Stimulated activated naive CD8-positive, alpha-beta T cell treated with anti-CD3 and anti-CD28 coated beads, Interleukin-15, Interleukin-2, amounts not matched to agents 100 U/mL and 50 U/mL, for 24 hours (primary cell): ENCODE measurements at regions not wholly inside any gene's neighbourhood (a gene's known extent, or its start where the extent isn't known, plus 50 kb on each side); places are given as distances from the start of the nearest gene placed in this dataset.
A peak's percentile ranks its signal among the peaks of the same experiment; 100 is the strongest.
"Not testable (repeated sequence)": the region's sequence is repeated elsewhere in the genome, so short reads cannot be mapped to it uniquely, and the experiment has no call there.

ENCODE experiments used
- ATAC-seq: fragments of 150-1000 bp; cut with Tn5 transposase; one replicate; pipeline ENCODE4 v1.10.0; 2021
- DNase-seq: peaks from one replicate; pipeline ENCODE4 v3.0.0; 2021

DNA sequence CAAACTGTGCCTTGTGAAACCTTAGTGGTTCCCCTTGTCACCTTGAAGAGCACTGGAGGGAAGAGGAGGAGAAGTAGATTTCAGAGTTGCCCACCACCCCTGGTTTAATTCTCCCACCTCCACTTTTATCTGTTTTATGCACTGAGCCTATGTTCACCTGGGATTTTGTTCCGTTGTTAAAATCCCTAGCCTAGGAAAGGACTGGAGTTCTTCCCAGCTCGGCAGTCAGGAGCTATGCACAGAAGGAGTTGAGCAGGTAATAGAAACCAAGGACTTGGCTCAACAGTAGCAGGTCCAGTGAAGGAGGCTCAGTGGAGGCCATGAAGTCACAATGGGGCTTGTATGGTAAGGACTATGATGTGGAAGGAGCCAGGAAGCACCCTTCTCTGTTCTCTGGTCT is 182.4 kb upstream of the ADRA1D start:
- no peak for ATAC-seq
- DNase-seq: no peak

DNA sequence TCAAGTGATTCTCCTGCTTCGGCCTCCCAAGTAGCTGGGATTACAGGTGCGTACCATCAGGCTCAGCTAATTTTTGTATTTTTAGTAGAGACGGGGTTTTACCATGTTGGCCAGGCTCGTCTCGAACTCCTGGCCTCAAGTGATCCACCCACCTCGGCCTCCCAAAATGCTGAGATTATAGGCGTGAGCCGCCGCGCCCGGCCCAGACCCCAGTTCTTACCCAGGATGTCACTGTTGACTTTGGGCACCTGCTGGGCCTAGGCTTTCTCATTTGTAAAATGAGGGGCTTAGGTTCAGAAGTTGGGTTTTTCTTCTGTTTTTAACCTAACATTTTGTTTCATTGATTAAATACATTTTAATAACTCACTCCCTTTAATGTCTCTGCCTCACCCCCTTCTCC is 181.7 kb upstream of the ADRA1D start:
- not testable (repeated sequence) for DNase-seq, ATAC-seq

DNA sequence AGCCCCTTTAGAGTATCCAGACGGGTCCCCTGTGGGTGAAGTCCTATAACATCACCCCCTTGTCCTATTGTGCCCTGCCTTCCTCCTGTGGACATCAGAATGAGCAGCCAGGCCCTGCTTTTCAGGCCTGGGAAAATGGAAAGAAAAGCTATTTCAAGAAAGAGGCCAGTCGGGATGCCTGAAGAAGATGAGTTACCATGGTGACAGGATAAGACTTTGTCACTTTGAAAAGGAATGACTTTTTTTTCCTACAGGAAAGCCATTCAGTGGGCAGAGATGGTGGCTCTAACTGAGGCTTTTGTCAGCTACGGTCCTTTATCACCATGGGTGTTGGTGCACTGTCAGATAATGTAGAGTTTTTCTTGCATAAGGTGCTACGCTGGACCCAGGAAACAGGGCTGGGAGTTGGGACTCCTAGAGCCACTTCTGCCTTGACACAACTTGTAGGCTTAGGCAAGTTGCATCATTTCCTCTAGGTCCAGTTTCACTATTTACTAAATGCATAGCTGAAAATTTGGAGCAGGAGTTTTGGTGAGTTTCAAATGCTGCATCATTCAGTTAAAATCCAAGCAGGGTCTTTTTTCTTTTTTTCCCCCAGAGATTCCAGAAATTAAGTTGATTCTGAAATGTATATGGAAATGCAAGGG is 179.0 kb upstream of the ADRA1D start:
- ATAC-seq (no peak), DNase-seq (no peak)

DNA sequence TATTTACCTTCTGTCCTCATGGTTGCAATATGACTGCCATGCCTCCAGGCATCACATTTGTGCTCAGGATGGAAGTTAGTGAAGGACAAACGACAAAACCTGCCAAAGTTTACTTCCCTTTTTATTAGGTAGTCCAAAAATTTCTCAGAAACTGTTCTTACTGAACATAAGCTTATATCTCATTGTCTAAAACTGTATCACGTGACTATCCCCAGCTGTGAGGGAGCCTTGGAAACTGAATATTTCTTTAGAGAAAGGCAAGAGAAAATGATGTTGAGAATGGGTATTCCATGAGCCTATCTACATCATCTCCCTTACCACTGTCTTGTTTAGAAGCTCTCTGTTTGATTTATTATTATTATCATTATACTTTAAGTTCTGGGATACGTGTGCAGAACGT is 169.1 kb upstream of the ADRA1D start:
- ATAC-seq (no peak), DNase-seq (no peak)

DNA sequence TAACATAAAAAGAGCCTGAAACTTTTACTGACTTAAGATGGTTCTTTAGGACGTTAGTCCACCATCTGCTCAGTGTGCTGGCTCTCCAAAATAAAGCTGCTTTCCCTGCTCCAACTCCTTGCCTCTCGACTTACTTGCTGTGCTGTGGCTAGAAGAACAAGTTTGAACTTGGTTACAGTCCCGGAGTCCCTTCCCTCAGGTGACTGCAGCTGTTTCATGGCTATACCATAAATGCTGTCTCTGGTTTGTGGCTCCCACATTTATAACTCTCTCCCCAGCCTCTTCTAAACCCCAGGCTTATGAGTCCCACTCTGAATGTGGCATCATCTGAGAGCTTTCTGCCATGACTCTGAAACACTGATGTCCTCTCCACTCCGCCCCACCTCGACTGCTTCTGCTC is 166.2 kb upstream of the ADRA1D start:
- DNase-seq: no peak
- no peak for ATAC-seq

DNA sequence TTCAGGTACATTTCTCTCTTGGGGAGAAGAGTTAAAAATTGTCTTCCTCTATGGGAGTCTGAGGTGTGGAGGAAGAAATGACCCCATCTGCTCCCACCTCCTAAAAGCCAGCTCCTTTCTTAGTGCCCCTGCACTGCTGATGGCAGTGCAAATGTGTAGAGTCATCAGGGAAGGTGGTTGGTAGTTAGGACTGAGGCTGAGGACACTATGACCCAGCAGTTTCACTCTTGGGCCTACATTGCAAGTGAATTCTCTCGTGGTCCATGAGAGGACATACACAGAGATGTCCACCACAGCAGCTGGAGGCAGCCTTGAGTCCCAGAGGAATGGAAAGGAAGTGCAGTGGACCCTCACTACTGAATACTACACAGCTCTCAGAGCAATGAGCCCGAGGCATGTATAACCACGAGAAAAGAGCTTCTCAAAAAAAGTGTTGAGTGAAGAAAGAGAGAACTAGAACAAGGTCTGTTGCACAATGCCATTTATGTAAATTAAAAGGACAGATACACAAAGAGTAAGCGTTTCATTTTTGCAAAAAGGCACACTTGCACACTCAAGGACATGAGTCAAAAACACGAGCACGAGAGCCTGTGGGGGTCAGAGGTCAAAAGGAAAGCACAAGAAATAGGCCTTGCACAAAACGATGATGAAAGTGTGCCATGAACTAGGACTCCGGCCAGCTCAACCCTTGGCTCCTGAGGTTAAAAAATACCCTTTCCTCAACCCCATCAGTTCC is 164.4 kb upstream of the ADRA1D start:
- ATAC-seq (no peak), DNase-seq (no peak)

DNA sequence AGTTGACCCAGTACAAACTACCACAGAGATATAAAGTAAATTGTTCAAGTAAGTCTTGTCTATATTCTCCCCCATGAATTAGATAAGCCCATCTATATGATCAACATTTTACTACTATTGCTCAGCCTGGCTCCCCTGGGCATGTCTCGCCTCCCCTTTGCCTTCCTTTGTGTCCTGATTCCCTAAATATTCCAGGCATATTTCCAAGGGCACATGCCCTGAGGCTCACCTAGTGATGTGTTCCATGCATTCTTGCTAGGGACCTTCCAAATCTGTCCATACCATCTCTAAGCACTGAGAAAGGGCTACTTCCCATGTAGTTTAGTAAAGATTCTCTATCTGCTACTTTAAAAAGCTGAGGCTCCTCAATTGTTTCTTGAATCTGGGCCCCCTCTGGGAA is 163.1 kb upstream of the ADRA1D start:
- DNase-seq (no peak), ATAC-seq (no peak)

DNA sequence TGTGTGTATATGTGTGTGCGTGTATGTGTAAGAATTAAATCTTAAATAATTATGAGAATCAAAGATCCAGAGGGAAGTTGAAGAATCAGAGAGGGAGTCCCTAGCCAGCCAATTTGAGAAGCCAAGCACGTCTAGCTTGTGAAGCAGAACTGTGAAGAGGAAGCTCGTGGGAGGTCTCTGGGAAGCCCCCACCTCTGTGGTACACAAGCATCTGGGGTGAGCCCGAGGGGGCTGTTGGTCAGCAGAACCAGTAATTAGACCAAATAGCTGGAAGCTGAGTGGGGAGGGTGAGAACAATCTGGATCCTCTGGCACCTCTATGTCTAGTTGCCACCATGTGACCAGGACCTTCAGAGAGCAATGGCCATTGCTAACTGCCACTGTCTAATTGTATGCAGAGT is 162.7 kb upstream of the ADRA1D start:
- DNase-seq (no peak), ATAC-seq (no peak)

DNA sequence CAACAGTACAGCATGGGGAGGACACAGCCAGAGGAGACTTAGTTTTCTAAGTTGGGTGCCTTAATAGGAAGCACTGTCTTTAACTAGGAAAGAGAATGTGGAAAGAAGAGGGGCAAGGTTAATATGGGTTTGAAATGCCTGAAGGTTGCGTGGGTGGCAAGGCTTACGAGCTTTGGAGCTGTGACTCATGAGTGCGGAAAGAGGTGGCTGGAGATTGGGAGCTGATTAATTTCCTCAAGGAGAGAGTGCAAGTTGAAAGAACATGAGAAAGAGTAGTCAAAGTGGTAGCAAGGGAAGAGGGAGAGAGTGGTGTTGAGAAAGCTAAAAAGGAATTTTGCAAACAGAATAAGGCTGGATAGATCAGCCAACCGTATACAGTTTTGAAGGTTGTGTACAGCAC is 157.5 kb upstream of the ADRA1D start:
- DNase-seq (no peak), ATAC-seq (no peak)

DNA sequence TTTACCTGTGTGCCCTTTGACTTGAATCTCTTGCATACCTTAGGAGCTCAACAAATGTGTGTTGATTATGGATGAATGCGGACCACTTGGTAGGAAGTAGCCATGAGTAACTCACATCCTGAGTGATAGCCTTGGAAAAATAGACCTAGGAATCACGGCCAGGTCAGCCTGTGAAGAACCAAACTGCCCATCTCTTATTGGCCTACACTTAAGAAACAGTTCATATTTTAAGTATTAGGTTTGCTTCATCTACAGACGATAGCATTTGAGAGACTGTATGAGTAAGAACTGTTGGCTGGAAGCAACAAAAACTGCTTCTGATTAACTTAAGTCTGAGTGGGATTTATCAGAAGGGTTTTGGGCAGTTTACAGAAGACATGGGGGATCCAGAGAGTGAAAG is 152.5 kb upstream of the ADRA1D start:
- ATAC-seq (no peak), DNase-seq (no peak)

DNA sequence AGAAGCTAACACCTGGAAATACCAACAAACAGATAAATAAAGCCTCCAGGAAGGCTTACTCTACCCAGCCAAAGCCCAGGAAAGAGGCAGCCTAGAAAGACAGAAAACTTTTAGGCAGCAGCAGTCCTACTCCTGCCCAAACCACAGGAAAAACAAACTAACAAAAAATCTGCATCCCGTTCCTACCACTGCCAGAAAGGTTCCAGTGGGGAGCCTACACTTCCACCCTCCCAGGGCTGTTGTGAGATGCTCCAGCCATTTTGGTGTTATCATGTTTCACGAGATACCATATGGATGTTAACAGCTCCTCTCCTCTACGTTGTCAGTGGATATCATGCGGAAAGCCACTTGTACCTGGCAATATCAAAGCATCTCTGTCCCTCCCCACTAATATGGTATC is 135.9 kb upstream of the ADRA1D start:
- no peak for DNase-seq
- ATAC-seq: no peak

DNA sequence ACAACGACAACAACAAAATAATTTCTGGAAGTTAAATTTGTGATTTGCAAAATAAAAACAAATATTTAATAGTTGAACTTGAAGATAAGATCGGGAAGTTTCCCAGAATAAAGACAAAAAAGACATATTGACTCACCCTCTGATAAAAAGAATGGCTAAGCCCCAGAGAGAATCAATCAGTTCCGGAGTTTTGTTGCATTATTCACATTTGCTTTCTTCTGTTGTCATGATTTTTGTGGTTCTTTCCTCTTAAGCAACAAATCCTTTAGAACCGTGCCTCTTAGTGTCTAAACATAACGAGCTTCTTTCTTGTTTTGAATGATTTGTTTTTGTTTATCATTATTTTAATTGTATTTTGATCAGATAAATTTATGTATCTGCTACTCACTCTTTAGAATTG is 134.9 kb upstream of the ADRA1D start:
- ATAC-seq: no peak
- DNase-seq: no peak

DNA sequence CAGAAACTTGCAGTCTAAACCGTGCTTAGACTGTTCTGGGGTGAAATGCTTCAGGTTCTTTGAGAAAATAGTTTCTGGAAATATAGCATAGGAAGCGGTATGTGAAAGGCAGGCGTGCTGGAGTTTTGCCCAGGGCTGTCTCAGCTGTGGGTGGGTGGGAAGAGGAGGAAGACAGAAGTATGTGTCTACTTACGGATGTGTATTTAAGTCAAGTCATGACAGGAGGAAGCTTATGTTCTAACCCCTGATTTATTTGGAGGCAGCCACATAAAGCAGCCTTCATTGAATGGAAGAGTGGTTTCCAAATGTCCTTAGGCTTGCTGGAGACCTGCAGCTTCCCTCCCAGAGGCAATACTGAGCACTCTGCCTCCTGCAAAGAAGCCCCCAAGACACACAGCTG is 126.8 kb upstream of the ADRA1D start:
- DNase-seq (no peak), ATAC-seq (no peak)

DNA sequence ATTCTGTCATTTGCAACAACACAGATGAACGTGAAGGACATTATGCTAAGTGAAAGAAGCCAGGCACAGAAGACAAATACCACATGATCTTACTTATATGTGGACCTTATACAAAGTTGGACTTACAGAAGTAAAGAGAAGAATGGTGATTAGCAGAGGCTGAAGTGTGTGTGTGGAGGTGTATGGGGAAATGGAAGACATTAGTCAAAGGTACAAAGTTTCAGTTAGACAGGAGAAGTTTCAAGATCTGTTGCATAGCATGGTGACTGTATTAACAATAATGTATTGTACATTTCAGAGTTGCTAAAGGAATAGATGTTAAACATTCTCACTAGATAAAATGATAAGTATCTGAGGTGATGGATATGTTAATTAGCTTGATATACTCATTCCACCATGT is 124.4 kb upstream of the ADRA1D start:
- ATAC-seq: peak; percentile 52
- DNase-seq: no peak

DNA sequence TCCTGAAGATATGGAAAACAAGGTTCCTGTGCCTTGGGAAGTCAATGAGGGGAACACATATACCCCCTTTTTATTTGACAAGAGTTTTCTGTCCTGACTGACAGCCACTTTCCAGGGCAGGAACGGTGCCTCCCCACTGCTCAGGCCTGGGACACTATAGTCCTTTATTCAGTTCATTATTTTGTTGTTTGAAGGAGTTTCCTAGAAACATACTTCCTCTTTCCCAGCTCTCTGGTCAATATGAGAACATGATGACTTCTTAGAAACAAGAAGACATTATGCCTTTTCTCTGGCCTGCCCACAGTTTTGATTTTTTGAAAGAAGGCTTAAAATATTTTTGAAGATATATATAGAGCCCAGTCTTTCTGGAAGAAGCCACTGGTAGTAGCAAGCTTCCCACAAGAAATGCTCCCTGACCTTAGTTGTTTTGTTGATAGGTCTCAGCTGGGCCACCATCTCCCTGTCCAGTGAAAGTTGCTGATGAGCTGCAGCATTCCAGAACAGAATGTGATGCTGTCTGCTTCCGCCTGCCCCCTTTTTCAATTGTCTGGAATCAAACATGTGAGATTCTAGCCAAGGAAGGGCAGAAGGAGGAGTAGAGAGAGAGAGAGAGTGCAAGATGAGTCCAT is 122.7 kb upstream of the ADRA1D start:
- ATAC-seq: no peak
- DNase-seq: no peak

DNA sequence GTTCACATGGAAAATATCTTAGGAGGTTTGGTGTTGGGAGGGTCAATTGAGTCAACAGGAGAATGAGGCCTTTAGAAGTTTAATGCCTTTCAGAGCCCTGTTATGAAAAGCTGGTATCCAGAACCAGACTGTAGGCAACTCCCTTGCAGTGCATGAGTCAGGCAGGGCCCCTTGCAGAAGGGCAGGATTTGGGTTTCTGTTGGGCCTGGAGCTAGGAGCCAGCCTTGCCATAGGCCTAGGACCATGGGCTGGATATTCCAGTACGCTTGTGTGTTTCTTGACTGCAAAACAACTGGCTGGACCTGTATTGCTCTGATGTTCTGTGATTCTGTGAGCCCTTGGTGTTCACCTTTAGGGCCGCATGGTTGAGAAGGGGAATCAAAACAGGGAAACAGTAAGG is 121.8 kb upstream of the ADRA1D start:
- no peak for ATAC-seq
- DNase-seq: no peak

DNA sequence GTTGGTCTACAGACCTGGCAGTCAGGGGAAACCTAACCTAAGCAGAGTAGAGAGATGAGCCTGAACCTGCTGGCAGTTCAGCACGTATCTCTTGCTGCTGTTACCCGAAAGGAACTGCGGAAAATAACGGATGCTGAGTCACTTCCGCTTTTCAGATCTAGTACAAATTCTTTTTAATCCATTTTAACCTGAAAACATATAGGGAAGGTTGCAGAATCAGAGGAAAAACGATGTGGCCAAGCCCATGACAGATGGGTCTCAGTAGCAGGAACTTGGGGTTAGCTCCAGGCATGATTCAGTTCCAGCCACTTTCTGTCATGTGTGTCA is 120.7 kb upstream of the ADRA1D start:
- peak; percentile 59 for DNase-seq
- peak; percentile 80 for ATAC-seq

DNA sequence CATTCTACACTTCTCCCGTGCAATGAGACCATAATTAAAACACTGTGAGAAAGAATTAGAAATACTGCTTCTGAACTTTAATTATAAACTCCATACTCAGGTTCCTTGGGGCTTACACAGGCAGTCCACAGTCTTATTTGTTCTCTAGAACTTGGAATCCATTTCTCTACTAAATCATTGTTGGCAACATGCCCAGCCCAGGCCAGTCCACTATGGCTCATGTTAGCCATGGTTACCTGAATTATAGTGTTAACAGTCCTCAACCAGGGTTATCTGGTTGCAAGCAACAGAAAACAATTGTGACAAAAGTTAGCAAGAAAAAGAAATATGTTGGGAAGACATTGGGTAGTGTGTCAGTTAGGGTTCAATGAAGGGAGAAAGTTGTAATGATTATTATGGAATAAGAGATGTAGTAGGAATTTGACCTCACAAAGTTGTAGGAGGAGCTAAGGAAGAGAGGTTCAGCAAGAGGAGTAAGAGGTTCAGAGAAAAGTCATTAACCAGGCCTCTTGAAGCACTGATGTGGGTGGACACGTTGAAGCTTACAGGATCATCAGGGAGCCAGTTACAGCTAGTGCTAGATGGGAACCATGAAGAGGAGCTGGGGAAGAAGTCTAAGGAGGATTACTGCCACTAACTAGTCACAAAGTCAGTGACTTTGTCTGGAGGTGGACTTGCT is 120.2 kb upstream of the ADRA1D start:
- DNase-seq (no peak), ATAC-seq (peak; percentile 48)

DNA sequence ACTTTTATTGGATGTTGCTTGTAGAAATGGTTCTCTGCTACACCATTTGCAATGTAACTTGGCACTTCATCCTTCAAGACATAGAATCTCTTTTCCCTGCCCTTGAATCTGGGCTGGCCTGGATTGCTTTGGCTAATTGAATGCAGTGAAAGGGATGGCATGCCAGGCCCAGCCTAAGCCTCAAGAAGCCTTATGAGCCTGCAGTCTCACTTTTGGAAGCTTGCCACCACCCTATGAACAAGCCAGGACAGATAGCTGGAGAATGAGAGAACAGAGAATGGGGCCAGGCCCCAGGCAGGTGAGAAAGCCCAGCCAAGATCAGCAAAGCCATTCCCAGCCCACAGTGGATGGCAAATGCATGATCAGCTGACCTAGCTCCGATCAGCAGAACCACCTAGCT is 117.0 kb upstream of the ADRA1D start:
- DNase-seq: no peak
- no peak for ATAC-seq

DNA sequence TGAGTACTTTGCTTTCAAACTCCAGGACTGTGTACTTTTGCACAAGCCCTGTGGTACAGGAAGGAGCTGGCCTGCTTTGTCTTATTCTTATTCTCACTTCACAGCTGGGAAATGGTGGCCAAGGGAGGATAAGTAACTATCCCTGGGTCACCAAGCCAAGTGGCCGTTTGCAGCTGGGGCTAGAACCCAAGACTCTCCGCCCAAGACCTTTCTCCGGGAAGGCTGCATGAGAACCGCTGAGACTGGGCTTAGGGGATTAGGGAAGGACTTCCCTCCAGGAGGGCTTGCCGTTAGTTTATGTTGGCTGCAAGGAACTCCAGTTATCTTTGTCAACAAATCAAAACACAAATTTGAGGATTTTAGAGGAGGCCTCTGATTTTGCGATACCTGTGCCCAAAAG is 109.5 kb upstream of the ADRA1D start:
- DNase-seq (no peak), ATAC-seq (no peak)

DNA sequence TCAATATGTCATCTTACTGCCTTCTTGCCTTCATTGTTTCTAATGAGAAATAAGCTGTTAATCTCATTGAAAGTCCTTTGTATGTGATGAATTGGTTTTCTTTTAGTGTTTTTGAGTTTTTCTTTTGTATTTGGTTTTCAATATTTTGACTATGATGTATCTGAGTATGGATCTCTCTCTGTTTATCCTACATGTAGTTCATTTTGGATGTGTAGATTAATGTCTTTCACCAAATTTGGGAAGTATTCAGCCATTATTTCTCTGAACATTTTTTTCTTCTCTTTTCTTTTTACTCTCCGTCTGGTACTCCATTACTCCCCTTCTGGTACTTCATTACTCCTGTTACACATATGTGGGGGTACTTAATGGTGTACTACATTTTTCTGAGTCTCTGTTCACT is 103.3 kb upstream of the ADRA1D start:
- ATAC-seq (no peak), DNase-seq (no peak)

DNA sequence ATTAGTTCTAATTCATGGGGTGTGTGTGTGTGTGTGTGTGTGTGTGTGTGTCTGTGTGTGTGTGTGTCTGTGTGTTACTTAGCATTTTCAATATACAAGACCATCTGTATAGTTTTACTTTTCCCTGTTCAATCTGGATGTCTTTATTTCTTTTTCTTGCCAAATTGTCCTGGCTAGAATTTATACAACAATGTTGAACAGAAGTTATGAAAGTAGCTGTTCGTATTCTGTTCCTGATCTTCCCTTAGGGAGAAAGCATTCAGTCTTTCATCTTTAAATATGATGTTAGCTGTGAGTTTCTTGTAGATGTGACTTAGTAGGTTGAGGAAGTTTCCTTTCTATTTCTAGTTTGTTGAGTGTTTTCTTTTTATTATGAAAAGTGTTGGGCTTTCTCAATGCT is 101.0 kb upstream of the ADRA1D start:
- ATAC-seq: no peak
- no peak for DNase-seq

DNA sequence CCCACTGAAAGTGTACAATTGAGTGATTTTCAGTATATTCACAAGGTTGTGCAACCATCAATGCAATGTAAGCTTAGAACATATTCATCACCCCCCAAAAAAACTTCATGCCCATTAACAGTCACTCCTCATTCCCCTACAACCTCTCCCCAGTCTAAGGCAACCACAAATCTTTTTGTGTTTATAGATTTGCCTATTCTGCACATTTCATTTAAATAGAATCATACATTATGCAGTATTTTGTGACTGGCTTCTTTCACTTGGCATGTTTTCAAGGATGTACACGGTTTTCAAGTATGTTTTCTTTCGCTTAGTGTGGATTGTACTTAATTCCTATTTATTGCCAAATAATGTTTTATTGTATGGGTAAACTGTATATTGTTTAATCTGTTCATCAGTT is 95.6 kb upstream of the ADRA1D start:
- ATAC-seq (no peak), DNase-seq (no peak)

DNA sequence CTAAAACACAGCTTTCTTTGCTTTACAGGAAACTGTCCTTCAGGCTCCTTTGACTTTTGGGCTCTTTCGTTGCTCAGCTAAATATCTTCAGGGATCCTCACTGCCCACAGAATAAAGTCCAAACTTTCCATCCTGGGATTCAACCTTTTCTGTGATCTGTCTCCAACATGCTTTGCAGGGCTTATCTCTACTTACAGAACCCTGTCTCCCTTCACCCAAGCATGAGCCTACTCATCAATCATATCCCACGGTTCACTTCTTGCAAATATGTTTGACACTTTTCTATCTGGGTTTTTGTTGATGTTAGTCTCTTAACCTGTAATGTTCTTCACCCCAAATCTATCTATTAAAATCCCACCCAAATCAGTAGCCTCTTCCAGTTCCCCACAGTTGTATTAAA is 93.5 kb upstream of the ADRA1D start:
- ATAC-seq (no peak), DNase-seq (no peak)
